ENCODE measurements at regions not wholly inside any gene's neighbourhood (a gene's known extent, or its start where the extent isn't known, plus 50 kb on each side); places are given as distances from the start of the nearest gene placed in this dataset.

- TF ChIP-seq, protein P1, sequence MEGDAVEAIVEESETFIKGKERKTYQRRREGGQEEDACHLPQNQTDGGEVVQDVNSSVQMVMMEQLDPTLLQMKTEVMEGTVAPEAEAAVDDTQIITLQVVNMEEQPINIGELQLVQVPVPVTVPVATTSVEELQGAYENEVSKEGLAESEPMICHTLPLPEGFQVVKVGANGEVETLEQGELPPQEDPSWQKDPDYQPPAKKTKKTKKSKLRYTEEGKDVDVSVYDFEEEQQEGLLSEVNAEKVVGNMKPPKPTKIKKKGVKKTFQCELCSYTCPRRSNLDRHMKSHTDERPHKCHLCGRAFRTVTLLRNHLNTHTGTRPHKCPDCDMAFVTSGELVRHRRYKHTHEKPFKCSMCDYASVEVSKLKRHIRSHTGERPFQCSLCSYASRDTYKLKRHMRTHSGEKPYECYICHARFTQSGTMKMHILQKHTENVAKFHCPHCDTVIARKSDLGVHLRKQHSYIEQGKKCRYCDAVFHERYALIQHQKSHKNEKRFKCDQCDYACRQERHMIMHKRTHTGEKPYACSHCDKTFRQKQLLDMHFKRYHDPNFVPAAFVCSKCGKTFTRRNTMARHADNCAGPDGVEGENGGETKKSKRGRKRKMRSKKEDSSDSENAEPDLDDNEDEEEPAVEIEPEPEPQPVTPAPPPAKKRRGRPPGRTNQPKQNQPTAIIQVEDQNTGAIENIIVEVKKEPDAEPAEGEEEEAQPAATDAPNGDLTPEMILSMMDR (IDR thresholded peaks at IDR 0.05) = no peak
- Mint-ChIP-seq H3K9me3 (peaks cover 5% of the 10 kb centered on the region), H3K4me1 (no peaks in the 10 kb centered on the region), H3K36me3 (ENCODE audit: low read depth) (no peaks in the 10 kb centered on the region), H3K27me3 (no peaks in the 10 kb centered on the region), H3K27ac (no peak overlapping the region), H3K4me3 (no peak overlapping the region)
- intact Hi-C loops (cut with micrococcal nuclease) = no loop called here
- ATAC-seq (ENCODE audit: low read depth) (no peak), DNase-seq (no peak)
- ChIA-PET CTCF (no interaction called here), POLR2A (no interaction called here)
Measured at GRCh38 chr12:126999352-126999751, 1267.6 kb upstream of the TMEM132C start.

DNA sequence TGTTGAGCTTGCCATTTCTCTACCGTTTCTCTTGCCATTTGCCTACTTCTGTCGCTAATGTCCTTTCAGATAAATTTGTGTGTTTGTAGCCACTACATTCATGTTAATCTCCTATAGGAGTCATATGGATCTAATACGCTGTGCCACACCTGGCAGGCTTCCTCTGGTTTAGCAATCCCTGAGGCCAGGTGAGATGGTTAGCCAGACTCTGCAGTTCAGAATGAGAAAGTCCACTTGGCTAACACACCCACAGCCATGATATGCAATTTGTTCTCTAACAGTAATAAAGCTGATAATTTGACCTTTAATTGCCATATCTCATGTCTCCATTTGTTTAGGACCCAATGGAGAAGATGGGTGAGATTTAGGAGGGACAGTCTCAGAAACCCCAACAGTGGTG, 1261.6 kb upstream of the TMEM132C start:
- ChIA-PET CTCF (no interaction called here), POLR2A (no interaction called here)
- TF ChIP-seq, protein P1 (IDR thresholded peaks at IDR 0.05) = no peak
- Mint-ChIP-seq H3K36me3 (ENCODE audit: low read depth) (no peaks in the 10 kb centered on the region), H3K4me3 (no peak overlapping the region), H3K27ac (no peak overlapping the region), H3K27me3 (no peaks in the 10 kb centered on the region), H3K4me1 (no peaks in the 10 kb centered on the region), H3K9me3 (peaks cover 2% of the 10 kb centered on the region)
- intact Hi-C loops (cut with micrococcal nuclease) = no loop called here
- ATAC-seq (ENCODE audit: low read depth) (no peak), DNase-seq (no peak)

- intact Hi-C loops (cut with micrococcal nuclease) = no loop called here
- H3K4me1 Mint-ChIP-seq = no peaks in the 10 kb centered on the region
Measured at GRCh38 chr12:127006972-127007371, 1260.0 kb upstream of the TMEM132C start.

GRCh38 chr12:127008755-127009403, 1258.1 kb upstream of the TMEM132C start:
- Mint-ChIP-seq H3K4me1 (no peaks in the 10 kb centered on the region), H3K27ac (no peak overlapping the region), H3K36me3 (ENCODE audit: low read depth) (no peaks in the 10 kb centered on the region), H3K27me3 (no peaks in the 10 kb centered on the region), H3K4me3 (no peak overlapping the region), H3K9me3 (no peaks in the 10 kb centered on the region)
- intact Hi-C loops (cut with micrococcal nuclease) = no loop called here
- DNase-seq = no peak
- ChIA-PET CTCF (no interaction called here), POLR2A (no interaction called here)
- TF ChIP-seq, protein P1 (IDR thresholded peaks at IDR 0.05) = no peak
- ATAC-seq (ENCODE audit: low read depth) = no peak

More at GRCh38 chr12:127006972-127007371, 1260.0 kb upstream of the TMEM132C start:
- H3K9me3 Mint-ChIP-seq = peaks cover 2% of the 10 kb centered on the region
- H3K27ac Mint-ChIP-seq = no peak overlapping the region
- H3K36me3 Mint-ChIP-seq (ENCODE audit: low read depth) = no peaks in the 10 kb centered on the region
- no peak overlapping the region for H3K4me3 Mint-ChIP-seq
- ATAC-seq (ENCODE audit: low read depth) = no peak
- no peaks in the 10 kb centered on the region for H3K27me3 Mint-ChIP-seq
- TF ChIP-seq, protein P1 (IDR thresholded peaks at IDR 0.05) = no peak
- ChIA-PET POLR2A (no interaction called here), CTCF (no interaction called here)
- DNase-seq = no peak

GRCh38 chr12:127012109-127012508, 1254.9 kb upstream of the TMEM132C start:
- H3K27ac Mint-ChIP-seq = no peak overlapping the region
- no peak for DNase-seq

More at GRCh38 chr12:127012109-127012508, 1254.9 kb upstream of the TMEM132C start:
- Mint-ChIP-seq H3K4me3 (no peak overlapping the region), H3K36me3 (ENCODE audit: low read depth) (no peaks in the 10 kb centered on the region), H3K4me1 (no peaks in the 10 kb centered on the region), H3K9me3 (no peaks in the 10 kb centered on the region), H3K27me3 (no peaks in the 10 kb centered on the region)
- ChIA-PET CTCF (no interaction called here), POLR2A (no interaction called here)
- intact Hi-C loops (cut with micrococcal nuclease) = no loop called here
- TF ChIP-seq, protein P1 (IDR thresholded peaks at IDR 0.05) = no peak
- no peak for ATAC-seq (ENCODE audit: low read depth)

Measured in activated B cell treated with CpG ODN at 0.5 μM for 24 hours (primary cell).